ENCODE measurements at regions not wholly inside any gene's neighbourhood (a gene's known extent, or its start where the extent isn't known, plus 50 kb on each side); places are given as distances from the start of the nearest gene placed in this dataset.

DNA sequence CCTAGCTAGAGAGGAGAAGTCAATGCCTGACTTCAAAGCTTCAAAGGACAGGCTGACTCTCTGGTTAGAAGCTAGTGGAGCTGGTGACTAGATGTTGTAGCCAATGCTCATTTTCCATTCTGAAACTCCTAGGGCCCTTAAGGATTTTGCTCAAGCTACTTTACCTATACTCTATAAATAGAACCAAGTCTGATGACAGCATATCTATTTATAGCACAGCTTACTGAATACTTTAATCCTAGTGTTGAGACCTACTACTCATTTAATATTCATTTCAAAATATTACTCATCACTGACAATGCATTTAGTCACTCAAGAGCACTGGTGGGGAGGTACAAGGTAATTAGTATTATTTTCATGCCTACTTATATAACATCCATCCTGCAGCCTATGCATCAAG, 137.2 kb upstream of the PELI2 start:
- no peak for ATAC-seq (ENCODE audit: low read depth)

DNA sequence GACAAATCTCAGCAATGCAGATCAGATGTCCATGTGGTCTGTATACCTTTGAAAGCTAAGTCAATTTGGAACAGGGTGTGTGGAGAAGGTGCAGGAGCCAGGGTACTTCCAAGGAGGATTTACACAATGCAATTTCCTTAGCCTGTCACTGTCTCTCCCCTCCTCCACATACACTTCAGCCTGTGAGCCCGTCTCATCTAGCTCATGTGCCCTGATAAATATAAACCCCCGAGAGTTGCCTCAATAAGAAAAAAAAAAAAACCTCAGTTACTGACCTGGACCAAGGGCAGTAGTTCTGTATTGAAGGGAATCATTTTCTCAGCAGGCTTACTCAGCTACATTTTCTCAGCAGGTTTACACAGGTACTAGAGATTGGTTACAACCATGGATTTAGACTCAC, 132.1 kb upstream of the PELI2 start:
- no peaks in the 10 kb centered on the region for H3K9me3 ChIP-seq (ENCODE audit: severe bottlenecking)

More for the DNA sequence above, 137.2 kb upstream of the PELI2 start:
- DNase-seq (ENCODE audit: low spot score), result no peak
- Histone ChIP-seq H3K9me3 (ENCODE audit: severe bottlenecking) (no peaks in the 10 kb centered on the region), H3K4me1 (ENCODE audit: insufficient read depth, poor library complexity, severe bottlenecking) (no peaks in the 10 kb centered on the region), H3K27ac (ENCODE audit: poor library complexity, severe bottlenecking) (no peak overlapping the region), H3K4me3 (ENCODE audit: severe bottlenecking) (no peak overlapping the region), H3K36me3 (ENCODE audit: low read depth) (no peaks in the 10 kb centered on the region), H3K27me3 (ENCODE audit: insufficient read depth, poor library complexity, severe bottlenecking) (no peaks in the 10 kb centered on the region)
- TF ChIP-seq, protein P1, sequence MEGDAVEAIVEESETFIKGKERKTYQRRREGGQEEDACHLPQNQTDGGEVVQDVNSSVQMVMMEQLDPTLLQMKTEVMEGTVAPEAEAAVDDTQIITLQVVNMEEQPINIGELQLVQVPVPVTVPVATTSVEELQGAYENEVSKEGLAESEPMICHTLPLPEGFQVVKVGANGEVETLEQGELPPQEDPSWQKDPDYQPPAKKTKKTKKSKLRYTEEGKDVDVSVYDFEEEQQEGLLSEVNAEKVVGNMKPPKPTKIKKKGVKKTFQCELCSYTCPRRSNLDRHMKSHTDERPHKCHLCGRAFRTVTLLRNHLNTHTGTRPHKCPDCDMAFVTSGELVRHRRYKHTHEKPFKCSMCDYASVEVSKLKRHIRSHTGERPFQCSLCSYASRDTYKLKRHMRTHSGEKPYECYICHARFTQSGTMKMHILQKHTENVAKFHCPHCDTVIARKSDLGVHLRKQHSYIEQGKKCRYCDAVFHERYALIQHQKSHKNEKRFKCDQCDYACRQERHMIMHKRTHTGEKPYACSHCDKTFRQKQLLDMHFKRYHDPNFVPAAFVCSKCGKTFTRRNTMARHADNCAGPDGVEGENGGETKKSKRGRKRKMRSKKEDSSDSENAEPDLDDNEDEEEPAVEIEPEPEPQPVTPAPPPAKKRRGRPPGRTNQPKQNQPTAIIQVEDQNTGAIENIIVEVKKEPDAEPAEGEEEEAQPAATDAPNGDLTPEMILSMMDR (IDR thresholded peaks at IDR 0.05; ENCODE audit: poor library complexity, severe bottlenecking), result no peak

GRCh38 chr14:56000846-56001245, 117.4 kb upstream of the PELI2 start:
- Histone ChIP-seq H3K27me3 (ENCODE audit: insufficient read depth, poor library complexity, severe bottlenecking) (no peaks in the 10 kb centered on the region), H3K4me3 (ENCODE audit: severe bottlenecking) (no peak overlapping the region), H3K27ac (ENCODE audit: poor library complexity, severe bottlenecking) (no peak overlapping the region), H3K4me1 (ENCODE audit: insufficient read depth, poor library complexity, severe bottlenecking) (no peaks in the 10 kb centered on the region), H3K9me3 (ENCODE audit: severe bottlenecking) (no peaks in the 10 kb centered on the region), H3K36me3 (ENCODE audit: low read depth) (no peaks in the 10 kb centered on the region)
- DNase-seq (ENCODE audit: low spot score), result no peak
- ATAC-seq (ENCODE audit: low read depth), result no peak
- TF ChIP-seq, protein P1 (IDR thresholded peaks at IDR 0.05; ENCODE audit: poor library complexity, severe bottlenecking), result no peak

More for the DNA sequence above, 132.1 kb upstream of the PELI2 start:
- Histone ChIP-seq H3K4me3 (ENCODE audit: severe bottlenecking) (no peak overlapping the region), H3K4me1 (ENCODE audit: insufficient read depth, poor library complexity, severe bottlenecking) (no peaks in the 10 kb centered on the region), H3K36me3 (ENCODE audit: low read depth) (no peaks in the 10 kb centered on the region), H3K27ac (ENCODE audit: poor library complexity, severe bottlenecking) (no peak overlapping the region), H3K27me3 (ENCODE audit: insufficient read depth, poor library complexity, severe bottlenecking) (no peaks in the 10 kb centered on the region)
- TF ChIP-seq, protein P1 (IDR thresholded peaks at IDR 0.05; ENCODE audit: poor library complexity, severe bottlenecking), result no peak
- ATAC-seq (ENCODE audit: low read depth), result no peak
- DNase-seq (ENCODE audit: low spot score), result no peak

DNA sequence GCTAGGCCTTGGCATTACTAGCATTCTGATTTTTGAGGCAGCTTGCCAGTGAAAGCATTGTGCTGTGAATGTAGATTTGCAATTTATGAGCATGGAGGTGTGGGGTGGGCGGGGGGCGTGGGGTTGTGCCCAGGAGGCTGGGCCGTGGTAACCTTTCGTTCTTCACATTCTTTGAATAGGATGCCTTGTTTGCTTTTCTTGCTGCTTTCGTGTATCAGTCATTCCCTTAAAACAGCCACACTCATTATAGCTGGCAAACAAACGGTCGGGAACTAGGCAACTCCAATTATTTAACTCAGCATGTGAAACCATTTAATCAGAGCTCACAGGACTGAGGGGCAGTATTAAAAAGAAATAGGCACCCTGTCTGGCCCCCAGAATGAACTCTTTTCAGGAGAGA, 115.9 kb upstream of the PELI2 start:
- Histone ChIP-seq H3K9me3 (ENCODE audit: severe bottlenecking) (no peaks in the 10 kb centered on the region), H3K4me1 (ENCODE audit: insufficient read depth, poor library complexity, severe bottlenecking) (no peaks in the 10 kb centered on the region), H3K36me3 (ENCODE audit: low read depth) (no peaks in the 10 kb centered on the region), H3K4me3 (ENCODE audit: severe bottlenecking) (no peak overlapping the region), H3K27me3 (ENCODE audit: insufficient read depth, poor library complexity, severe bottlenecking) (no peaks in the 10 kb centered on the region), H3K27ac (ENCODE audit: poor library complexity, severe bottlenecking) (no peak overlapping the region)
- DNase-seq (ENCODE audit: low spot score), result no peak
- TF ChIP-seq, protein P1 (IDR thresholded peaks at IDR 0.05; ENCODE audit: poor library complexity, severe bottlenecking), result no peak
- no peak for ATAC-seq (ENCODE audit: low read depth)

- Histone ChIP-seq H3K36me3 (ENCODE audit: low read depth) (no peaks in the 10 kb centered on the region), H3K4me1 (ENCODE audit: insufficient read depth, poor library complexity, severe bottlenecking) (no peaks in the 10 kb centered on the region), H3K4me3 (ENCODE audit: severe bottlenecking) (no peak overlapping the region), H3K27me3 (ENCODE audit: insufficient read depth, poor library complexity, severe bottlenecking) (no peaks in the 10 kb centered on the region), H3K9me3 (ENCODE audit: severe bottlenecking) (no peaks in the 10 kb centered on the region), H3K27ac (ENCODE audit: poor library complexity, severe bottlenecking) (no peak overlapping the region)
- DNase-seq (ENCODE audit: low spot score) (no peak), ATAC-seq (ENCODE audit: low read depth) (no peak)
- TF ChIP-seq, protein P1 (IDR thresholded peaks at IDR 0.05; ENCODE audit: poor library complexity, severe bottlenecking), result no peak
These were observed 115.2 kb upstream of the PELI2 start for GRCh38 chr14:56002876-56003625.

Data from RWPE2 (cell line).